ENCODE measurements at regions not wholly inside any gene's neighbourhood (a gene's known extent, or its start where the extent isn't known, plus 50 kb on each side); places are given as distances from the start of the nearest gene placed in this dataset.

GRCh38 chr15:39488516-39488915 lies 92.4 kb upstream of the THBS1 start:
- H3K27ac Mint-ChIP-seq = no peak overlapping the region
- no peaks in the 10 kb centered on the region for H3K4me1 Mint-ChIP-seq (ENCODE audit: low read depth)
- no peak for TF ChIP-seq CTCF (IDR thresholded peaks at IDR 0.05; ENCODE audit: unreplicated experiment)
- H3K36me3 Mint-ChIP-seq (ENCODE audit: insufficient read depth) = no peaks in the 10 kb centered on the region
- H3K9me3 Mint-ChIP-seq (ENCODE audit: low read depth) = peaks cover 7% of the 10 kb centered on the region
- H3K4me3 Mint-ChIP-seq (ENCODE audit: low read depth) = no peak overlapping the region
- DNase-seq (ENCODE audit: low spot score, unreplicated experiment) = no peak
- H3K27me3 Mint-ChIP-seq = peaks cover 6% of the 10 kb centered on the region

- H3K27me3 Mint-ChIP-seq = peaks cover 6% of the 10 kb centered on the region
- H3K4me1 Mint-ChIP-seq (ENCODE audit: low read depth) = no peaks in the 10 kb centered on the region
- H3K9me3 Mint-ChIP-seq (ENCODE audit: low read depth) = peaks cover 7% of the 10 kb centered on the region
- no peaks in the 10 kb centered on the region for H3K36me3 Mint-ChIP-seq (ENCODE audit: insufficient read depth)
- TF ChIP-seq CTCF (IDR thresholded peaks at IDR 0.05; ENCODE audit: unreplicated experiment) = no peak
- DNase-seq (ENCODE audit: low spot score, unreplicated experiment) = no peak
- no peak overlapping the region for H3K4me3 Mint-ChIP-seq (ENCODE audit: low read depth)
- H3K27ac Mint-ChIP-seq = no peak overlapping the region
These were observed 91.9 kb upstream of the THBS1 start for GRCh38 chr15:39488961-39489360.

GRCh38 chr15:39491115-39491885 lies 89.6 kb upstream of the THBS1 start:
- Mint-ChIP-seq H3K9me3 (ENCODE audit: low read depth) (no peaks in the 10 kb centered on the region), H3K4me1 (ENCODE audit: low read depth) (no peaks in the 10 kb centered on the region), H3K27ac (no peak overlapping the region), H3K4me3 (ENCODE audit: low read depth) (no peak overlapping the region), H3K27me3 (peaks cover 12% of the 10 kb centered on the region), H3K36me3 (ENCODE audit: insufficient read depth) (no peaks in the 10 kb centered on the region)
- no peak for DNase-seq (ENCODE audit: low spot score, unreplicated experiment)
- TF ChIP-seq CTCF (IDR thresholded peaks at IDR 0.05; ENCODE audit: unreplicated experiment) = no peak

DNA sequence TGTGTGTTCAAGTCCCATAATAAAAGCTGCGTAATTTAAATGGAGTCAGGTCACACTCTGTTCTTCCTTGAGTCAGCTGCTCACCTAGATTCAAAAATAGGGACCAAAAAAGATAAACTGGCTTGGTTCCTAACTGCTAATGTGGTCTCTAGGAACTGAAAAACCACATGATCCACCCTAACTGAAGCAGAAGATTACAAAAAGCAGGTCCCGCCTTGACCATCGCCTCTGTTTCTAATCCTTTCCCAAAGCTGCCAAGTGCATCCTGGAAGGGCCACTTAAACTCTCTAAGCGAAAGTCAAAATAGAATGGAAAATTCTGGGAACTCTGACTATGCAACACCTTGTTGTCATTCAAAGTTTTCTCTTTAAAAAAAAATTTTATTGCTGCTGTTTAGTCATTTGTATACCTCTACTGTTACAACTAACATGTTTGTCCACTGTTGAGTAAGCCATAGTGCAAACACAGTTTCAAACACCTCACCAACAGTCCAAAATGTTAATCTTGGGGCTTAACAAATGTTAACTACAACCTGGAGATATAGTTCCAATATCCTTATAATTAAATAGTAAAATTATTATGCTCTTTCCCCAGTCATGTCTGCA lies 88.9 kb upstream of the THBS1 start:
- Mint-ChIP-seq H3K36me3 (ENCODE audit: insufficient read depth) (no peaks in the 10 kb centered on the region), H3K9me3 (ENCODE audit: low read depth) (no peaks in the 10 kb centered on the region), H3K27ac (no peak overlapping the region), H3K4me3 (ENCODE audit: low read depth) (no peak overlapping the region), H3K27me3 (peaks cover 15% of the 10 kb centered on the region), H3K4me1 (ENCODE audit: low read depth) (no peaks in the 10 kb centered on the region)
- no peak for DNase-seq (ENCODE audit: low spot score, unreplicated experiment)
- no peak for TF ChIP-seq CTCF (IDR thresholded peaks at IDR 0.05; ENCODE audit: unreplicated experiment)

DNA sequence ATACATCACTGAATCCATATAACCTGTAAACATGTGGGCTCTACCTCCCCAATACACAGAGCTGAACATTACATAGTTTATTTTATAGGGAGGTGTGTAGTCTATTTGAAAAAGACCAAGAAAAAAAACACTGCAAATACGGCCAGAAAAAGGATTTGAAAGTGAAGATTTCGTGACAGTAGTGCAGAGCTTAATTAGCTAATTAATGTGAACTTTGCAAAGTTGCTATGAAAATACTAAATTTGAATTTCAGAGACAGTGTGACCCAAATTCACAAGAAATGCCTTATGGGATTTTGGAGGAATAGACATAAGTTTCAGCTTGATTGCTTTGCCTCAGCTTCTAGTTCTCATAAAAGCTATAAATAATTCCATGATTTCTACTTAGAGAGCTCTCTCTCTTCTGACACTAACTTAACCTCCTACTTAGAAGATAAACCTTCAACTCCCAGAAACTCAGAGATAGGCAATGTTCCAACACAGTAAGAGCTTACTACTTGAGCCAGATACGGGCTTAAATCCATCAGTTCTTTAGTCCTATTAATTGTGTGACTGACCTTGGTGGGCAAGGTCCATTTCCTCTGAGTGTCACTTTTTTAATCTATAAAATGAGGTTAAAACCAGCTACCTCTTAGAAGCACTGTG lies 87.3 kb upstream of the THBS1 start:
- no peaks in the 10 kb centered on the region for H3K9me3 Mint-ChIP-seq (ENCODE audit: low read depth)
- TF ChIP-seq CTCF (IDR thresholded peaks at IDR 0.05; ENCODE audit: unreplicated experiment) = no peak
- DNase-seq (ENCODE audit: low spot score, unreplicated experiment) = no peak
- no peak overlapping the region for H3K27ac Mint-ChIP-seq
- H3K36me3 Mint-ChIP-seq (ENCODE audit: insufficient read depth) = no peaks in the 10 kb centered on the region
- H3K27me3 Mint-ChIP-seq = peaks cover 23% of the 10 kb centered on the region
- H3K4me3 Mint-ChIP-seq (ENCODE audit: low read depth) = no peak overlapping the region
- no peaks in the 10 kb centered on the region for H3K4me1 Mint-ChIP-seq (ENCODE audit: low read depth)

Measured in progenitor cell of endocrine pancreas (in vitro differentiated cells).